GM18499 (cell line): ENCODE measurements at regions not wholly inside any gene's neighbourhood (a gene's known extent, or its start where the extent isn't known, plus 50 kb on each side); places are given as distances from the start of the nearest gene placed in this dataset.
"Not testable (repeated sequence)": the region's sequence is repeated elsewhere in the genome, so short reads cannot be mapped to it uniquely, and the experiment has no call there.

Source experiments
- ATAC-seq: cut with Tn5 transposase; IDR thresholded peaks from one replicate; pipeline ENCODE4 v1.9.1; 2021; ENCODE audit warnings: moderate number of reproducible peaks; ENCODE audit not compliant: insufficient read depth, unreplicated experiment

GRCh38 chr6:6927521-6928361, 180.0 kb upstream of the RREB1 start:
- no peak for ATAC-seq

GRCh38 chr6:6930223-6930880, 177.4 kb upstream of the RREB1 start:
- ATAC-seq = no peak

GRCh38 chr6:6931071-6932025, 176.4 kb upstream of the RREB1 start:
- ATAC-seq = no peak

GRCh38 chr6:6932341-6932740, 175.4 kb upstream of the RREB1 start:
- no peak for ATAC-seq

GRCh38 chr6:6932968-6933367, 174.8 kb upstream of the RREB1 start:
- ATAC-seq = no peak

GRCh38 chr6:6940031-6941025, 167.4 kb upstream of the RREB1 start:
- ATAC-seq = no peak

- no peak for ATAC-seq
These were observed 166.6 kb upstream of the RREB1 start for GRCh38 chr6:6941201-6941600.

- ATAC-seq = no peak
These were observed 165.7 kb upstream of the RREB1 start for GRCh38 chr6:6942091-6942490.

- no peak for ATAC-seq
These were observed 164.9 kb upstream of the RREB1 start for GRCh38 chr6:6942831-6943230.

GRCh38 chr6:6943421-6943820, 164.3 kb upstream of the RREB1 start:
- ATAC-seq = no peak

- ATAC-seq = no peak
These were observed 161.3 kb upstream of the RREB1 start for GRCh38 chr6:6946206-6947155.

GRCh38 chr6:6950373-6951145, 157.2 kb upstream of the RREB1 start:
- no peak for ATAC-seq

GRCh38 chr6:6951355-6951754, 156.4 kb upstream of the RREB1 start:
- no peak for ATAC-seq

- ATAC-seq = no peak
These were observed 155.3 kb upstream of the RREB1 start for GRCh38 chr6:6952484-6952883.

- not testable (repeated sequence) for ATAC-seq
These were observed 154.8 kb upstream of the RREB1 start for GRCh38 chr6:6952927-6953326.

- ATAC-seq = no peak
These were observed 147.1 kb upstream of the RREB1 start for GRCh38 chr6:6960571-6961251.

GRCh38 chr6:6962086-6962485, 145.7 kb upstream of the RREB1 start:
- no peak for ATAC-seq
